HG02610 (cell line): ENCODE measurements at regions not wholly inside any gene's neighbourhood (a gene's known extent, or its start where the extent isn't known, plus 50 kb on each side); places are given as distances from the start of the nearest gene placed in this dataset.

ENCODE experiments used
- ATAC-seq: cut with Tn5 transposase; IDR thresholded peaks from one replicate; pipeline ENCODE4 v1.9.1; 2021; ENCODE audit warnings: mild to moderate bottlenecking, moderate library complexity; ENCODE audit not compliant: unreplicated experiment

DNA sequence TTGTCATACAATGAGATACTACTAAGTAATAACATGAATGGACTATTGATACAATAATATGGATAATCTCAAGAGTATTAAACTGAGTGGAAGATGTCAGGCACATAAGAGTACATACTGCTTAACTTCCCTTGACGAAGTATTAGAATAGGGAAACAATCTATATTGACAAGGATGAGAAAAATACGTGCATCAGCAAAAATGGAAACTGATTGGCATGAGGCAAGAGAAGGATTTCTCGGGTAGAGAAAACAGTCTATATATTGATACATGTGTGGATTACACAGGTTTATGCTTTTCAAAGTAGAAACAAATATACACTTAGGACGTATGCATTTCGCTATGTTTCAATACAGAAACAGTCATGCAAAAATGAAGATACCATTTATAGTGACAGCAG, 57.4 kb downstream of the PRR20E start:
- no peak for ATAC-seq

DNA sequence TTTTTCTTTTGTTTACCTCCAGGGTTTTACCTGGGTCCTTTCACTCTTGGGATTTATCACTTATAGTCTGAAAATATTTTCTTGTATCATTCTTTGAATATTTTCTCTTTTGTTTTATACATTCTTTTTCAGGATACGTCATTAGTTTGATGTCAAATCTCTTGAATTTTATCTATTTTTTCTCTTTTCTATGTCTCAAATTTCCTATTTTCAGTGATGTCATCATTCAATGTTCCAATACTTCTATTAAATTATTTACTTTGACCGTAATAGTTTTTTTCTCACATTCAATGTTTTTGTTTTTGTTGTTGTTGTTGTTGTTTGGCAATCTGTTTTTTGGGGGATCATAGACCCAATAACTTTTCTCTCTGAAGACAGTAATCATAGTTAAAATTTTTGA, 83.5 kb downstream of the PRR20E start:
- ATAC-seq: no peak

DNA sequence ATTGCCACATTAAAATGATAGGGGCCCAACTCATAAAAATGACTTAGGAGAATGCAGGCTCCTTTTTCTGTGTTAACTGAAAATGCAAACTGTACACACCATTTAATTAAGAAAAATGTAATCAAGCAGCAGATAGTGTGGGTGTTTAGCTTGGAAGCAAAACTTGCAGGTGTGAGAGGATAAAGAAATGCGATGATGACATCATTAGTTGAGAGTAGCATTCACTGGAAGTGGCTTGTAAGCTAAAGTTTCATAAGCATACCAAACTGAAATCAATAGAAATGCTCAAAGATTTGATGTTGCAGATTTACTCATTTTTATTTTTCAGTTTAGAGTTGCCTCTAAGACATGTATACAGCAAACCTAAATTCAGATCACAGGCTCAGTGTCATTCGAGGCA, 86.6 kb downstream of the PRR20E start:
- ATAC-seq: no peak

DNA sequence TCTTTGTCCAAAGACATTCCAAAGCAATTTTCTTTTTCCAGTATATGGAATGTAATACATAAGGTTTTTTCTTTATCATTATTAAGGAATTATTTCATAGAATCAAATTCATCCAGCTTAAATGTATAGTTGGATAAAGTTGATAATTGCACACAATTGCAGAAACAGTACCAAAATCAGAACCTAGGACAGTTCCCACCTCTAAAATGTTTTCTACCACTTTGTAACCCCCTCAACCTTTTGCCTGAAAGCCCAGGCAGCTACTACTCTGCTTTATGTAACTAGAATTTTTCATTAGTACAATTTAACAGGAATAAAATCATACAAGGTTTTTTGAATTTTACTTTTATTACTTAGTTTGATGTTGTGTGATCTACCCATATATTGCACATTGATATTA, 98.0 kb downstream of the PRR20E start:
- ATAC-seq: no peak

DNA sequence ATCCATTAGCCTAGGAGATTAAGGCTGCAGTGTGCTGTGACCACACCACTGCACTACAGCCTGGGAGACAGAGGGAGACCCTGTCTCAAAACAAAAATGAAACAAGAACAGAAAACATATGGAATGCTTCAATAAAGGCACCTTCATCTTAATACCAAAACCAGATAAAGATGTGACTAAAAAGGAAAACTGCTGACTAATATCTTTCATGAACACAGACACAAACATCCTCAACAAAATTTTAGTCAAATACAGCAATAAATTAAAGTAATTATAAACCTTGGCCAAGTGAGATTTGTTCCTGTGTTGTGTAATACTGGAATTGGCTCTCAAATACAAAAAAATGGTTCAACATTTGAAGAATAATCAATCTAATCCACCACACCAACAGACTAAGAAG, 103.5 kb downstream of the PRR20E start:
- no peak for ATAC-seq

DNA sequence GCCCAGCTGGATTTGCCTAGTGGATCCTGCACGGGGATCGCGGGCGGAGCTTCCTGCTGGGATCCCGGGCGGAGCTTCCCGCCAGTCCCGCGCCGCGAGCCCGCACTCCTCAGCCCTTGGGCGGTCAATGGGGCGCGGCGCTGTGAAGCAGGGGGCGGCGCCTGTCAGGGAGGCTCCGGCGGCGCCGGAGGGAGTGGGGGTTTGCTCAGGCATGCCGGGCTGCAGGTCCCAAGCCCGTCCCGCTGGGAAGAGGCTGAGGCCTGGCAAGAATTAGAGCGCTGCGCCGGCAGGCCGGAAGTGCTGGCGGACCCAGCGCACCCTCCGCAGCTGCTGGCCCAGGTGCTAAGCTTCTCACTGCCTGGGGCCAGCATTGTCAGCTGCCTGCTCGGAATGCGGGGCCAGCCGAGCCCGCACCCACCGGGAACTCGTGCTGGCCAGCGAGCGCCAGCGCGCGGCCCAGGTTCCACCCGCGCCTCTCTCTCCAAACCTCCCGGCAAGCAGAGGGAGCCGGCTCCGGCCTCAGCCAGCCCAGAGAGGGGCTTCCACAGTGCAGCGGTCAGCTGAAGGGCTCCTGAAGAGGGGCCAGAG, 119.6 kb downstream of the PRR20E start:
- ATAC-seq: no peak

DNA sequence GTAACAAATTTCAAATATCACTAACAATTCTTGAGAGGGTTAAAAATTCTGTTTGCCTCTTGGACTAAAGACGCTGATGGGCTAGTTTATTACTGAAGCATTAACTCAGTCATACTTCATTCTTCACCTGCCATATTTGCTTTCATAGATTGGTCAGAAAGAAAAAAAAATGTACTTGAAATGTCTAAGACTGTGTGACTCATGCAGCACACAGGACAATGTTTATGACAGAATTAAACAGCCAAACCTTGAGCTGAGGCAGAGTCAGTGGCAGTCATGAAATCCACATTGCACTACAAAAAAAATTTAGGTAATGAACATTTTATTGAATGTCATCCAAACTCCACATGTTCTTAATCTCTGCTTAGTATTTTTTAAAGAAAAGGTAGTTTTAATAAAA, 135.6 kb downstream of the PRR20E start:
- ATAC-seq: no peak

DNA sequence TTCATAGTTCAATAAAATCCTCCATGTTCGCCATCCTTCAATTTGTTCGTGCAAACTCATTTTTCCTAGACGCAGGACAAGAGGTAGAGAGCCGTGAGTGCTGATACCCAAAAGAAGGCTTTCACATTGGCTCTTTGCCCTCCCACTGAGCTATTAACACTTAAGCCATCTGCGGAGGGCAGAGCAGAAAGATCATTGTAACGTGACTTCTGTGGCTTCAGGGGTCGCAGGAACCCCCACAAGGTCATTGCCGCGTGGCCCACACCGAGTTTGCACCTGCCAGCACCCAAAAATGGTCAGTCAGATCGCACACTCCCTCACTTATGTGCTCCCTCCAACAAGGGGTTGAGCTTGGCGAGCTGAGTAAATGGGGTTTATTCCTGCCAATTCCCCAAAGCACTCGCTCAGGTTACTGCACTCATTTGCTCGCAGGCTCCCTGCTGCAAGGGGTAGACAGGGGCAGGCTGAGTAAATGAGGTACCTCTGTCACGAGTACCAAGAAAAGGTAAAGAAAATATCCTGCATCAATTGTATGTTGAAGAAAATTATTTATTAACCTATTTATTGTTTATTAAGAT, 144.1 kb downstream of the PRR20E start:
- ATAC-seq: no peak

DNA sequence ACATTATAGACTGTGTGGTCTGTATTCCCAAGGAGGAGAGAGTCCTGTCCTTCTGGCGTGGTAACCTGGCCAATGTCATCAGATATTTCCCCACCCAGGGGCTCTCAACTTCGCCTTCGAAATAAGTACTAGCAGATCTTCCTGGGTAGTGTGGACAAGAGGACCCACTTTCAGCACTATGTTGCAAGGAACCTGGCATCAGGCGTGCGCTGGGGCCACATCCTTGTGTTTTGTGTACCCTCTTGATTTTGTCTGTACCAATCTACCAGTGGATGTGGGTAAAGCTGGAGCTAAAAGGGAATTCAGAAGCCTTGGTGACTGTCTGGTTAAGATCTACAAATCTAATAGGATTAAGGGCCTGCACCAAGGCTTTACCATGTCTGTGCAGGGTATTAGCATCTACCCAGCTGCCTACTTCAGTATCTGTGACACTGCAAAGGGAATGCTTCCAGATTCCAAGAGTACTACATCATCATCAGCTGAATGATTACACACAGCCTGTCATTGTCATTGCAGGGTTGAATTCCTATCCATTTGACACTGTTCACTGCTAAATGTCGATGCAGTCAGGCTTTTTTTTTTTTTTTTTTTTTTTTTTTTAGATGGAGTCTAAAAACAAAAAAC, 148.0 kb downstream of the PRR20E start:
- ATAC-seq: no peak

DNA sequence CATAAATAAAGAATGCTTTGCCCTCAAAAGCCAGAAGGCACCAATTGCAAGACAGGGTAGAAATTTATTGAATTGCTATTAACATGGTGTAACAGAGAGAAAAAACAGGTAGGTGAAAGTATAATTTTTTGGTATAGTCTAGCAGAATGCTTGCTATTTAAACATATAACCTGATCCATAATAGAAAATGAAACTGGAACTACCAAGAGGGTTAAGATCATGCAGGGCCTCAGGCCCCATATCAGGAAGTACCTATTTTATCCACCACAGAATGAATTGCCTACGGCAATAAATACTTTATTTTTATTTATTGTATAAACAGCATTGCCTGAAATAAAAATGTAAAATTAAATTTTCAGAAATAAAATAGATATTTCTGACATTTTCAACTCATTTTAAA, 159.5 kb downstream of the PRR20E start:
- ATAC-seq: peak; percentile 76

DNA sequence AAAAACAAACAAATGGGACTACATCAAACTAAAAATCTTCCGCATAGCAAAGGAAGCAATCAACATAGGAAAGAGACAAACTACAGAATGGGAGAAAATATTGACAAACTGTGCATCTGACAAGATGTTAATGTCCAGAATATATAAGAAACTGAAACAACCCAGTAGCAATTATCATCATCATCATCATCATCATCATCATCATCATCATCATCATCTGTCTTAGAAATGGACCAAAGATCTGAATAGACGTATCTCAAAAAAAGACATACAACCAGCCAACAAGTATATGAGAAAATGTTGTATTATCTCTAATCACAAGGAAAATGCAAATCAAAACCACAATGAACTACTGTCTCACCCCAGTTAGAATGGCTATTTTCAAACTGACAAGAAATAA, 173.9 kb downstream of the PRR20E start:
- no peak for ATAC-seq

DNA sequence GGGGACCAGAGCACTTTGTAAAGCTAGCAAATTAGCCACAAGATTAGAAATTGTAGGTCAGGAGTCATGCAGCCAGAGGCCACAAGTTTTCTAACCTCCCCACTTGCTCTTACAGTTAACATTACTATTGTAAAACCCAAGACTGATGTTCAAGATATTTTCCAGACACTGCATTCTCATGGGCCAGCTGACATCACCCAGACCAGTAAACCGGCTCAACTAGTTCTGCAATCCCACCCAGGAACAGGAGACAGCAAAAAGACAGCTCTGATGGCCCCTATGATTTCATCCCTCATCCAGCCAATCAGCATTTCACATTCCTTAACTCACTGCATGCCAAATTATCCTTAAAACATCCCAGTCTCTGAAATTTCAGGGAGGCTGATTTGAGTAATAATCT, 178.5 kb downstream of the PRR20E start:
- ATAC-seq: no peak

DNA sequence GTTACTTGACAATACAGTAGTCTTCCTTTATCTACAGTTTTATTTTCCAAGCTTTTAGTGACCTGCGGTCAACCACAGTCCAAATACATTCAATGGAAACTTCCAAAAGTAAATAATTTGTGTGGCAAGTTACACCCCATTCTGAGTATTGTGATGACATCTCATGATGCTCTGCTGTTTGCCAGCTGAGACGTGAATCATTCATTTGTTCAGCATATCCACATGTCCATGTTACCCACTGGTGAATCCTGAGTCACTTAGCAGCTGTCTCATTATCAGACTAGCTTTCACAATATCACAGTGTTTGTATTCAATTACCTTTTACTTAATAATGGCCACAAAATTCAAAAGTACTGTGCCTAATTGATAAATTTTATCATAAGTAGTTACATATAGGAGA, 179.8 kb downstream of the PRR20E start:
- ATAC-seq: no peak

DNA sequence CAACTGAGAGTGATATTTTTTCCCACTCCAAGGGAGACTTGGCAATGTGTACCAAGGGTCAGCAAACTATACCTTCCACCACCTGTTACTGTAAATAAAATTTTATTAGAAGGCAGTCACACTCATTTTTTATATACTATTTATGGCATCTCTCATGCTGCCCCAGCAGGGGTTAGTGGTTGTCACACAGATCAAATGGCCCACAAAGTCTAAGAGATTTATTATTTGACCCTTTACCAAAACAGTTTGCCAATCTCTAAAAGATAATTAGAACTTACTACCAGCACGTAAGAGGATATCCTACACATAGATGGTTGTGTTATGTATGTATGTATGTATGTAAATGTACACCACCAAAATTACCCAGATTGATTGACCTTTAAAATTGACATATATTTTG, 185.1 kb downstream of the PRR20E start:
- no peak for ATAC-seq

DNA sequence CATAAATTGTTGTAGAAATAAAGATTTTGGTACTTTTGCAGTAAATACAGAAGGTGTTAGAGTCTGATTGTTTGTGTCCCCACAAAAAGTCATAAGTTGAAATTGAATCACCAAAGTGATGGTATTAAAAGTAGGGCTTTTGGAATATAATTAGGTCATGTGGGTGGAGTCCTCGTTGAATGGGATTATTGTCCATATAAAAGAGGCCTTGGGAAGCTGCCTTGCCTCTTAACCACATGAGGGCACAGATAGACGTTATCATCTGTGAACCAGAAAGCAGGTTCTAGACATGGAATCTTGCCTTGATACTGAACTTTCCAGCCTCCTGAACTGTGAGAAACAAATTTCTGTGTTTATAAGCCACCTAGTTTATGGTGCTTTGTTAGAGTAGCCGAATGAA, 186.8 kb downstream of the PRR20E start:
- ATAC-seq: no peak

DNA sequence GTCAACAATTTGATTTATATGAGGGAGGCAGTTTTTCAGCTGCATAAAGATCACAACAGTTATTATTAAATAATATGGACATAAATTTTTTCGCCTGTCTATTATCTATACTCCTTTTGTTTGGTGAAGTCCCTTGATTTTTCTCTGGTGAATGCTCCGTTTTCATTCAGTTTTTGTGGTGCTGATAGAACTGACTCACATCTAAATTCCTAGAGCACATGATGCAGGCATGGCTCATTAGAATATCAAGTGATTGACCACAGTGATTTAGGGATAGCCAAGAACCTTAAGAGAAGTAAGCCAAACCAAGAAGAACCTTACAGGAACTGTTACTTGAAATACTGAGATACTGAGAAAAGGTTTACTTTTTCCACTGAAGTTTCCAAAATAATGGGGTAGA, 208.9 kb downstream of the PRR20E start:
- ATAC-seq: no peak

DNA sequence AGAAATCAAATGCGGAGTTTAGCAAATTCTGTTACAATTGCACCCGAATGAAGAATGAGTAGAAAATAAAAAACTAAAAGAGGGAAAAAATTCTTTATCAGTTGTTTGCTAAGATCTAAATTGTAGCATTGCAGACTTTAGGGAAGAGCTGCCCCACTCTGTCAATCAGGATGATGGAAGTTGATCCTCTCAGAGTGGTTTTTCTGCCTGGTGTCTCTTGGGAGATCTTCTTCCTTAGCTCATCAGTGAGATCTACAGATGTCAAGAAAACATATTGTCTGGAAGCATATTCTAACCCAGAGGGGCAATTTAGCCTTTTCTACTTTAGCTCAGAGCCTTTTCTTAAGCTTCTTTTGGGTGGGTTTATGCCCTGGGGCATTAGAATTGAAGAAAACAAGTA, 223.2 kb upstream of the PCDH17 start:
- no peak for ATAC-seq

DNA sequence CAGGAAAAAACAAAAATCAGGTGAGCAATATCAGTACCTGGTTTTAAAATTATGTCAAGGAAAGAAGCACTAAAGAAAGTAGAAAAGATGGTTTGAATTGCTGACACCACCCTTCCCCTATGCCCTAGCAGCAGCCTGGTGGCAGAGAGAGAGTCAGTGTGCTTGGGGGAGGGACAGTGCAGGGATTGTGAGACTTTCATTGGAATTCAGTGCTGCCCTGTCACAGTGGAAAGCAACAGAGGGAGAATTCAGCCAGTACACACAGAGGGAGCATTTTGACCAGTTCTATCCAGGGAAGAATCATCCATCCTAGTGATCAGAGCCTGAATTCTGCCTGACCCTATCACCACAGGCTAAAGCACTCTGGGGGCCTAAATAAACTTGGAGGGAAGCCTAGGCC, 222.4 kb upstream of the PCDH17 start:
- no peak for ATAC-seq

DNA sequence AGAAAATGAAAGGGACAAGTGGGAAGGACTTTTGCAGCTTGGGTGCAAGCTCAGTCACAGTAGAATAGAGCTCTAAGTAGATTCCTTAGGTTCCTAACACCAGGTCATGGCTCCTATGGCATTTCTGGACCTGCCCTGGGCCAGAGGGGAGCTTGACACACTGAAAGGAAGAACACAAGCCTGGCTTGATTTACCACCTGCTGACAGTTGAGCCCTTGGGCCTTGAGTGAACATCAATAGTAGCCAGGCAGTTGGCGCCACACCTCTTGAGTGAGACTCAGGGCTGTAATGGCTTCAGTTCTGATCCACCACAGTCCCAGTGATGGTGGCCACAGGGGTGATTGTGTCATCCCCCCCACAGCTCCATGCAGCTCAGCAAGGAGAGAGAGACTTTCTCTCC, 221.9 kb upstream of the PCDH17 start:
- no peak for ATAC-seq

DNA sequence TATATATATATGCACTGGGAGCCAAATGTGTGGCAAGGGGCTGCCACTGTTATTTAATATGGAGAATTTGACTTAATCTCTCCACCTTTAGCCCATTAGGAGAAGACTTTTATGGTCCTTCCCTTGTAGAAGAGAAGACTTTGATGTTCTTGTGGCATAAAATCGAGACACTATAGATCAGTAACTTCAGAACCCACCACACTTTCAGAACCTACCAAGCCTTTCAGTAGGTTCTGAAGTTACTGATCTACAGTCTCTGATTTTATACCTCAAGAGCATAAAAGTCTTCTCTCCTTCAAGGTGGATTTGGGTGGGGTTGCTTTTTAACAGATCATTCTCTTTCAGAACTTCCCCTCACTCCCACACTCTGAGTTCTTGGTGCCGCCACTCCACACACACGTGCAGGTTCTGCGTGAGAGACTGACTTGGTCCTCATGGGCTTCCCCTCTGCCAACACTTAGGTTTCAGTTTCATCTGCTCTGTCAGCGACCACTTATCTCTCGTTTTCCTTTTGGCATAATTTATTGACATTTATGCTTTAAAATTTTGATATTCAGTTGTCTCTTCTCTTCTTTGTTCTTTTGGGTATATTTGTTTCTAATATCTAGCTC, 213.4 kb upstream of the PCDH17 start:
- ATAC-seq: peak; percentile 95

DNA sequence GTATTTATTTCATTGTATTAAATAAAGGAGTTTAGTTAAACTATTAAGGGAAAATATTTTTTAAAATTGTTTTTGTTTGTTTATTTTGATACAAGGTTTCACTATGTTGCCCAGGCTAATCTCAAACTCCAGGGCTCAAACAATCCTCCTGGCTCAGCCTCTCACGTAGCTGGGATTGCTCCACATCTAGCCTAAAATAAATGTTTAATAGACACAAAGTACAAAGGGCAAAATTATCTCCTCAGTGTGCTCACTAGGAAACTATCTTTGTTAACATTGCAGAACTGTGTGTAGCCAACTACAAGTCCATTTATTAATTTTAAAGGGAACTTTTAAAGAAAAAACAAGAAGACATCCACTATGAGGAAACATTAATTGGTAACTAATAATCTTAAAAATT, 207.2 kb upstream of the PCDH17 start:
- ATAC-seq: no peak

DNA sequence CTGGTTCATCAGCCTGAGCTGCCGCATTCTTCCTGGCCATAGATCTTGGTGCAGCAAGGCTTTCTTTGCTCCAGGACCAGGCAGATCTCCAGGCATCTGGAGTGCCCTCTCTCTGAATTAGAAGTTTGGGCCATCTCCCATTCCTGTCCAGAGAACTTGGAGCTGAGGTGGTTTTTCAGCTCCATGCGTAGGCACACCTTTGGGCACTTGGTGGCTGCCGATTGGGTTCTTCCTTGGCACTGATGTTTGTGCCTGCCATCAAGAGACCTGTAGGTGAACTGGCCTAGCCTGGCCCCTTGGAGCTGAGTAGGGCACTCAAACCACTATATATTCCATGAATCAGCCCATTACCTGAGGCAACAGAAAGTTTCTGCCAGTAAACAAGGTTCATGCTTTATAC, 206.0 kb upstream of the PCDH17 start:
- no peak for ATAC-seq

DNA sequence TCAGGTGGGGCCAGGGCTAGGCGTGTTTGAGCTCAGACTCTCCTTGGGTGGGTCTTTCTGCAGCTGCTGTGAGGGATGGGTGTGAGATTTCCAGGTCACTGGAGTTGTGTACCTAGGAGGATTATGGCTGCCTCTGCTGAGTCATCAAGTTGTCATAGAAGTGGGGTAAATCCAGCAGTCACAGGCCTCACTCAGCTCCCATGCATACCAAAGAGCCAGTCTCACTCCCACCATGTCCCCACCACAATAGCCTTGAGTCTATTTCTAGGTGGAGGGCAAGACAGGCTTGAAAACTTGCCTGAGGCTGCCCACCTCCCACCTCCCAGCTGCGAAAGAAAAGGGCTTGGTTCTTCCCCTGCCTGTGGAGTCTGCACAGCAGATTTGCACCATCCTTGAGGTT, 194.0 kb upstream of the PCDH17 start:
- ATAC-seq: no peak
